NCI-H2029 treated with DMSO at 0.1 percent for 48 hours (cell line): ENCODE measurements at regions not wholly inside any gene's neighbourhood (a gene's known extent, or its start where the extent isn't known, plus 50 kb on each side); places are given as distances from the start of the nearest gene placed in this dataset.
"Not testable (repeated sequence)": the region's sequence is repeated elsewhere in the genome, so short reads cannot be mapped to it uniquely, and the experiment has no call there.

ENCODE experiments used
- DNase-seq: peaks from one replicate; lab custom pipeline; 2025; lab: John Stamatoyannopoulos, UW

DNA sequence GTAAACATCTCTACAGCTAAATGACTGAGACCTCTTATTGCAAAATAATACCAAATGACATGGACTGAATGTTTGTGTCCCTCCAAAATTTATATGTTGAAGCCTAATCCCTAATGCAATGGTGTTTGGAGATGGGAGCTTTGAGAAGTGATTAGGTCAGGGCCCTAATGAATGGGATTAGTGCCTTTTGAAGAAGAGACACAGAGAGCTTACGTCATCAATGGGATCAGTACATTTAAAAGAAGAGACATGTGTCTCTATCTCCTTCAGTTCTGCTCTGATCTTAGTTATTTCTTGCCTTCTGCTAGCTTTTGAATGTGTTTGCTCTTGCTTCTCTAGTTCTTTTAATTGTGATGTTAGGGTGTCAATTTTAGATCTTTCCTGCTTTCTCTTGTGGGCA, 301.6 kb upstream of the FSTL5 start:
- not testable (repeated sequence) for DNase-seq

DNA sequence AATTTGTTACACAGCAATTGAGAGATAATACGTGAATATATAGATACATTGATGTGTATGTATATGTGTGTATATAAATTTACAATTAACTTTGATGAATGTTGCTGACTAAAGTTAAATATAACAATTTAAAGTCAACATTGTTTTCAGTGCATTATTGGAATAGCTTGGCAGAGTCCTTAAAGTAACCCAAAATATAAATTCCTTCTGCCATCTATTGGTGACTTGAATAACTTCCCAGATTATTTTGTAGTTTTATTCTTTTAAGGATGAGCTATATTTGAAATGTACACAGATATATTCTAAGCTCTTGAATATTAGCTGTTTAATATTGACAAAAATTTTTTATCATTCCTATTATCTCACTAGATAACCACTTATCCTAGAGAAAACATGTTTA, 298.2 kb upstream of the FSTL5 start:
- no peak for DNase-seq

DNA sequence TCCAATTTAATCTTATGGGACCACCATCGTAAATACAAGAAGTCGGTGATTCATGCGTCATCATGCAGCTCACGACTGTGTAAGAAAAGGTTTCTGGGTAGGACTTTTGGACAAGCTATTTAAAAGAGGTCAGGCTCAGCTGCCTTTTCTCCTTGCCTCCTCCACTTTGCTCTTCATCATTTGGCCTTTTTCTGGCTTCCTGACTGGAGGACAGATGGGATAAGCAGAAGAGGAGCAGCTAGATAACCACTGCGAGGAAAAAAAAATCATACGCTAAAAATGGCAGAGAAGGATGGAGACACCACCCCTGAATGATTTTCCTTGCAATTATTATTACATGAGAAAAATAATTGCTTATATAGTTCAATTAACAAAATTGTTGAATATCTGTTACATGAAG, 294.3 kb upstream of the FSTL5 start:
- no peak for DNase-seq

- DNase-seq, result no peak
These were observed 293.5 kb upstream of the FSTL5 start for GRCh38 chr4:162457071-162457865.

DNA sequence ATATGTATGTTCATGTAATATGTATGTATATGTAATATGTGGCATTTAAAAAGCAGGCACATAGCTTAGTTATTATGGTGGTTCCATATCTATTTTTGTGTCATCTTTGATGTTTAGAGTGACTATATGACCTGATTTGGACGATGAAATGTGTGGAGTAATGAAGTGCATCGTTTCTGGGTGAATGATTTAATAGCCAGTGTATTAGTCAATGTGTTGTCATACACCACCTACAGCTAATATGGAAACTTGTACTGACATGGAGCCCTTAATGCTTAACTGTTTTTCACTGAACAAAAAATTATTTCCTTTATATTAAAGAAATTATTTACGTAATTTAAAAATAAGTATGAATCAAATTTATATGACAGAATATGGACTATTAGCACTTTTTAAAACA, 292.3 kb upstream of the FSTL5 start:
- DNase-seq, result no peak

DNA sequence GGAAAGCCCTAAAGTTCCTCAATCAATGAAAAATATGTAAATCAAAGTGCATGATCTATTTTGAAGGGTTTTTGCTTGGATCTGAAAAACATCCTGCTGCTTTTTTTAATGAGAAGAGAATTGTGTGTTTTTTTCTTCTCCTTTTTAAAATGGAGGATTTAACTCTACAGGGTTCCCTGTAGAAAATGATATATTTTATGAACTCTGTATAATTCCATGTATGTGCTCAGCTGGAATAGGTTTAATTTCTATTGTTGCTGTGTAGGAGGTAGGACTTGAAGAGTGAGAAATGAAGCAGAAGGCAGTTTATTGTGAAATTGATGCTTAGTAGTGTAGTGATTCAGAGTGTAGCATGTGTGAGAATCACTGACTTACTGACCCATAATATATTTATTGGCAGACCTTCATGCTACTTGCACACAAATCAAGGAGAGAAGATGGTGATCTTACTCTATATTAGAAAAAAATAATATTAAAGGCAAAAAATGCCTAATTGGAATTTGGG, 286.8 kb upstream of the FSTL5 start:
- DNase-seq, result no peak

GRCh38 chr4:162443510-162443909, 279.7 kb upstream of the FSTL5 start:
- DNase-seq, result no peak

GRCh38 chr4:162442128-162442527, 278.3 kb upstream of the FSTL5 start:
- no peak for DNase-seq

GRCh38 chr4:162422312-162422711, 258.5 kb upstream of the FSTL5 start:
- DNase-seq, result no peak

DNA sequence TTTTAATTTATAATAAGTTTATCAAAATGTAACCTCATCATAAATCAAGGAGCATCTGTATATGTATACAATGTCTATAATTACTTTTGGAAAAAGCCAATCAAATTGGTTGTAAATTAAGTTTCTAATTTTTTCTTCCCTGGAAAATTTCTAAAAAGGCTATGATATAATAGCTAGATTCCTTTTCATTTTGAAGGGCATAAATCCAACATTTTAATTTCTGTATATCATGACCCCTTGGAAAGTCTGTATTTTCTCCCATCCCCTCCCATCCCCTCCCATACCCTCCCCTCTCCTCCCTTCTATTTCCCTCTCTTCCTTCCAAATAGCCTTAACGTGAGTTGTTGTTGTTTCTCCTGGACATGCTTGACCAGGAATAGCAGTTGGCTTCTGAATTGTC, 247.1 kb upstream of the FSTL5 start:
- DNase-seq, result no peak

DNA sequence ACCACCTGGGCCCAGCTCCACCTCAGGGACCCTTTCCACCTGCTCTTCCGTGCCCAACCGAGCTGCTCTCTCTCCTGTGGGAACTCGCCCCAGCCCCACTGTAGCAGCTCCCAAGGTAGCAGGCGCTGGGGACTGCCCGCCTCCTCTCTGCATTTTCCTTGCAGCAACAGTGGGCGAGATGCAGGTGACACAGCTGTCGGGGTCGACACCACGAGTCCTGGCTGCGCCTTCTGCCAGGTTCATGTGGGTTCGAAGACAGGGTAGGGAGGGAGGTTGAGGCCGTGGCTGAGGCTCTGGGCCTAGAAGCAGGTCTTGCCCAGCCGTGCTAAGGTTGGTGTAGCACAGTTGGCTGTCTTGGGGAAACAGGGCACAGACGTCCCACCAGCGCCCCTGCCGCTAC, 245.2 kb upstream of the FSTL5 start:
- DNase-seq, result no peak

- DNase-seq, result no peak
These were observed 244.5 kb upstream of the FSTL5 start for GRCh38 chr4:162408309-162408708.

GRCh38 chr4:162406637-162407365, 243.0 kb upstream of the FSTL5 start:
- DNase-seq, result no peak

- no peak for DNase-seq
These were observed 240.1 kb upstream of the FSTL5 start for GRCh38 chr4:162403932-162404331.

DNA sequence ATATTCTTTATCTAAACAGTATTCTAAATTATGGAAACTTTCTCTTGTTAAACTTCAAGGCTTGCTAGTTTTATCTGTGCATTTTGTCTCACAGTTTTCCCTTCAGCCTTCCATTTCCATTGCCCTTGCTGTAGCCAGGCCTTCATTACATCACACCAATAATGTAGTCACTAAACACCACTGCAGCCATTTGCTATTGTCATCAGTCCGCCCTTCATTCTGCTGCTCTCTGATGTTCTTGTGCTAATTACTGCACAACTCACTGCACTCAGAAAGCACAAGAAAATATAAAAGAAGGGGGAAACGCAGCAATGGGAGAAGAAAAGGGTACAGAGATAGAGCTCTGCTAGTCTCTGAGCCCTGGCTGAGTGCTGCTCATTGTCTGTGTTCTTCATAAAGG, 239.6 kb upstream of the FSTL5 start:
- no peak for DNase-seq

DNA sequence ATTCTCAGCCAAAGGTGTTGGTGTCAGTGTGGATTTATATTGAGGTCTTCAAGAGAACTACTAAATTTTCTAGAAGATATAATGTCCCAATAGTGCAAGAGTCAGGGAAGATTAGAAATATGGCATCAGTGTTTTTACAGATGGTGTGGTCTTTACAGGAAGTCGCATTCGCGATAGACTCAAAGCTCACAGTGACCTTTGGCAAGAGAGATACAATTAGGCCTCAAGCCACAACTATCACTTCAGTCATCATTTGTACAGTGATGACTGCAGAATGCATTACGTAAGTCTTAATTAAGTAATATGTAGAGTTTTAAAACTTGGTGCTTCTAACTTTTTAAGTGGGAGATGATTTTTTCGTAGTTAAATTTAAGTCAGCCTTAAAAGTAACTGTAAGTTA, 237.2 kb upstream of the FSTL5 start:
- no peak for DNase-seq

GRCh38 chr4:162392946-162393345, 229.1 kb upstream of the FSTL5 start:
- no peak for DNase-seq

DNA sequence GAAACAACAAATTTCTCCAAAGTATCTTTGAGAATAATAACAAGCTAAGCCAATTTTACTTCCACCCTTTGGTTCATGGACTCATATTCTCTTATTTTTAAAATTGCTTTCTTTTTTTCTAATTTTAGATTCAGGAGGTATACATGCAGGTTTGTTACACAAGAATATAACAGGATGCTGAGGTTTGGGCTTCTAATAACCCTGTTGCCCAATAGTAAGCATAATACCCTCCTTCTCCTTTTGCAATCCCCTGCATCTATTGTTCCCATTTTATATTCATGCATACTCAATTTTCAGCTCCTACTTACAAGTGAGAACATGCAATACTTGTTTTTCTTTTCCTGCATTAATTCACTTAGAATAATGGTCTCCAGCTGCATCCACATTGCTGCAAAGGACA, 202.3 kb upstream of the FSTL5 start:
- no peak for DNase-seq

- no peak for DNase-seq
These were observed 200.9 kb upstream of the FSTL5 start for GRCh38 chr4:162364651-162365050.

DNA sequence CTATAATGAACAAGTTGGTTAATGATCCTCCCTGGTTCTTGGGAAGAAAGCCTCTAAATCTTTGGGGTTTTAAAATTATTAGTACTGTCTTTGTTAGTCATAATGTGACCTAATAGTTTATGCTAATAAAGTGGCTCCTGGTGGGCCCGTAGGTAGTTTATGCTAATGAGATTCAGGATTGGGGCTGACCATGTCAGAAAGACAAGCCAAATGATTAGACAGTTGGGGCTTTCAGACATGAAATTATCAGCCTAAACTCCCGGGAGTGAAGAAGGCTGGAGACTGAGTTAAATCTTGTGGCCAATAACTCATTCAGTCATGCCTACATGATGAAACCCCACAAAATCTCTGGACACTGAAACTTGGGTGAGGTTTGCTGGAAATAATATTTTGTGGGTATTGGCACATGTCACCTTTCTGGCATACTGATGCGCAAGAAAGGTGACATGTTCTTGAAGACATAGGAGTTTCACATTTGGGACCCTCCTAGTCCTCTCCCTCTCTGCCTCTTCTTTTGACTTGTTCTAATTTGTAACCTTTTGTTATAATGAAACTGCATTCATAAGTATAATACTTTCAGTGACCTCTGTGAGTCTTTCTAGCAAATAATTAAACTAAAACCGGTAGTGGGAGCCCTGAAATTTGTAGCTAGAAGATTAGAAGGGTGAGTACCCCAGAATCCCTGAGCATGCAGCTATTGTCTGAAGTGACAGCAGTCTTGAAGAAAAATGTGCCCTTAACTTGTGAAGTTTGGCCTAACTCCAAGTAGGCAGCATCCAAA, 196.8 kb upstream of the FSTL5 start:
- no peak for DNase-seq

- no peak for DNase-seq
These were observed 192.4 kb upstream of the FSTL5 start for GRCh38 chr4:162356181-162356580.

- no peak for DNase-seq
These were observed 188.8 kb upstream of the FSTL5 start for GRCh38 chr4:162352580-162353107.
